Pancreas (tissue), 10 donors: ENCODE measurements at regions not wholly inside any gene's neighbourhood (a gene's known extent, or its start where the extent isn't known, plus 50 kb on each side); places are given as distances from the start of the nearest gene placed in this dataset.

Experiments
- ATAC-seq, 4 donors: fragments of 200-7000 bp; cut with Tn5 transposase; one replicate each; pipeline versions ENCODE4 v1.8.0 to v1.9.1; 2020; ENCODE audit warnings: mild to moderate bottlenecking in 4 of 4, moderate library complexity in 4 of 4
- DNase-seq, 6 donors: peaks; one replicate each; pipeline ENCODE4 v3.0.0-alpha.2; 2020
- FAIRE-seq: peaks from 2 replicates; lab custom pipeline; 2012; peaks lifted over from hg19 to GRCh38; lab: Jason Lieb, UNC
- H3K27ac ChIP-seq, 4 donors: fragments of 200-600 bp; sonication (generic); 1 replicate in 3 of 4; 2 replicates in 1 of 4; pipeline versions ENCODE4 v1.5.0 to v1.8.0; 2020
- H3K27me3 ChIP-seq, 4 donors: fragments of 200-600 bp; one replicate each; pipeline ENCODE4 v1.8.0; 2021
- H3K36me3 ChIP-seq, 3 donors: fragments of 200-600 bp; sonication (generic) in 1 of 3; one replicate each; pipeline versions ENCODE4 v1.5.0 to v1.8.0; 2020 to 2021
- H3K4me1 ChIP-seq, 3 donors: fragments of 200-600 bp; one replicate each; pipeline ENCODE4 v1.8.0; 2021
- H3K4me3 ChIP-seq, 4 donors: fragments of 200-600 bp; sonication (generic) in 2 of 4; one replicate each; pipeline versions ENCODE4 v1.5.0 to v1.8.0; 2020 to 2021
- H3K9me3 ChIP-seq, 4 donors: fragments of 200-600 bp; one replicate each; pipeline ENCODE4 v1.8.0; 2021
- CTCF ChIP-seq, 4 donors: fragments of 200-600 bp; sonication (generic) in 3 of 4; IDR thresholded peaks; one replicate each; pipeline versions ENCODE4 v1.5.0 to v1.8.0; 2021; ENCODE audit warnings: antibody characterized with exemption in 4 of 4
- WGBS, 2 donors: extraction: QIAGEN DNeasy Blood & Tissue Kit; methylation state at CpG; one replicate each; pipeline ENCODE4 v1.1.7; 2013; 5-methylcytosine and 5-hydroxymethylcytosine counted together
- intact Hi-C, 3 donors: fragments of 100-400 bp; cut with DNase I; formaldehyde crosslinking; loops; one replicate each; pipeline versions ENCODE4 v1.11.1 to v1.14.2; 2022
- donor health status: healthy with polysubstance abuse.
- donor health status: DM: no; HTN: no; CAD: no; lungs with moderate emphysema.
- donor health status: DM: no; HTN: no; CAD: no.
- donor health status: control.
- donor health status: control.
- donor health status: Bipolar disorder and iron deficiency.
- donor health status: DM: yes; HTN: yes; CAD: no.
- donor health status: DM: no; HTN: no; CAD: no.
- donor health status: DM: no; HTN: no; CAD: no.
- donor health status: DM: yes; HTN: yes; CAD: no.

GRCh38 chr7:56181010-56181409 is 64.8 kb upstream of the NUPR2 start:
- Histone ChIP-seq H3K4me3 (no peak overlapping the region), H3K27ac (no peak overlapping the region), H3K27me3 (peaks cover 0 to 7% (median 0%) of the 10 kb centered on the region in 4 donors), H3K4me1 (no peaks in the 10 kb centered on the region), H3K36me3 (no peaks in the 10 kb centered on the region), H3K9me3 (no peaks in the 10 kb centered on the region)
- 44 to 46% methylated on average over 2 of the region's 2 CpGs for WGBS, 2 donors
- DNase-seq (no peak), ATAC-seq (no peak), FAIRE-seq (no peak)
- no peak for TF ChIP-seq CTCF (IDR thresholded peaks at IDR 0.05)
- intact Hi-C loops, result no loop called here

- no peaks in the 10 kb centered on the region for H3K9me3 ChIP-seq
- ATAC-seq (peak in 1 of 4 donors; percentile 24), FAIRE-seq (no peak), DNase-seq (no peak)
- peak overlapping the region in 3 of 4 donors; percentile 35 to 39 (median 38) for H3K4me3 ChIP-seq
- no peaks in the 10 kb centered on the region for H3K4me1 ChIP-seq
- no peak for TF ChIP-seq CTCF (IDR thresholded peaks at IDR 0.05)
- no peaks in the 10 kb centered on the region for H3K36me3 ChIP-seq
- peaks cover 0 to 5% (median 0%) of the 10 kb centered on the region in 4 donors for H3K27me3 ChIP-seq
- intact Hi-C loops, result no loop called here
- WGBS, 2 donors, result 23 to 34% methylated on average over 13 of the region's 13 CpGs
- H3K27ac ChIP-seq, result no peak overlapping the region
Observed at GRCh38 chr7:56175771-56176170, 59.6 kb upstream of the NUPR2 start.

- intact Hi-C loops, result no loop called here
- TF ChIP-seq CTCF (IDR thresholded peaks at IDR 0.05), result no peak
- Histone ChIP-seq H3K36me3 (no peaks in the 10 kb centered on the region), H3K4me3 (peak overlapping the region in 3 of 4 donors; percentile 35 to 39 (median 38)), H3K27ac (no peak overlapping the region), H3K9me3 (no peaks in the 10 kb centered on the region), H3K4me1 (no peaks in the 10 kb centered on the region), H3K27me3 (peaks cover 0 to 1% (median 0%) of the 10 kb centered on the region in 4 donors)
- peak; percentile 18 to 93 (median 72) for ATAC-seq
- 6 to 9% methylated on average over 40 to 81 of the region's 81 CpGs for WGBS, 2 donors
- peak; percentile 28 to 62 (median 48) for DNase-seq
- FAIRE-seq, result no peak
Observed at GRCh38 chr7:56174875-56175760, 58.9 kb upstream of the NUPR2 start.

GRCh38 chr7:56174346-56174874 is 58.2 kb upstream of the NUPR2 start:
- no peak for FAIRE-seq
- no peaks in the 10 kb centered on the region for H3K36me3 ChIP-seq
- H3K9me3 ChIP-seq, result no peaks in the 10 kb centered on the region
- peak in 1 of 4 donors; percentile 37 for ATAC-seq
- H3K4me3 ChIP-seq, result peak overlapping the region in 1 of 4 donors; percentile 38
- no peaks in the 10 kb centered on the region for H3K4me1 ChIP-seq
- DNase-seq, result peak in 1 of 6 donors; percentile 58
- TF ChIP-seq CTCF (IDR thresholded peaks at IDR 0.05), result no peak
- WGBS, 2 donors, result 38 to 40% methylated on average over 26 to 36 of the region's 36 CpGs
- H3K27ac ChIP-seq, result no peak overlapping the region
- intact Hi-C loops, result no loop called here
- no peaks in the 10 kb centered on the region for H3K27me3 ChIP-seq
